Panc1 (cell line): ENCODE measurements at regions not wholly inside any gene's neighbourhood (a gene's known extent, or its start where the extent isn't known, plus 50 kb on each side); places are given as distances from the start of the nearest gene placed in this dataset.

Experiments used
- ATAC-seq: fragments of 200-7000 bp; cut with Tn5 transposase; 2 replicates; pipeline ENCODE4 v1.9.1; 2020; ENCODE audit warnings: mild to moderate bottlenecking, moderate library complexity
- BruUV-seq: library from RNA; stranded (reverse); fragments of 400-500 nt; replicated peaks from 2 replicates; lab custom pipeline; 2021; lab: Mats Ljungman, UMichigan
- CTCF ChIA-PET: fragments of 300-600 bp; sonication (Branson Sonifier 250); formaldehyde crosslinking; loops from one replicate; lab custom pipeline; 2022; ENCODE audit warnings: antibody characterized with exemption; lab: Charles Lee
- POLR2A ChIA-PET: fragments of 300-600 bp; sonication (Branson Sonifier 250); formaldehyde crosslinking; loops from one replicate; lab custom pipeline; 2022; ENCODE audit warnings: antibody characterized with exemption; lab: Charles Lee
- DNase-seq: peaks from one replicate; pipeline ENCODE4 v3.0.0-alpha.2; 2010; ENCODE audit warnings: low read depth, low spot score
- H3K27ac ChIP-seq: 2 replicates; pipeline ENCODE4 v1.5.1; 2011; ENCODE audit warnings: mild to moderate bottlenecking, low read length, inconsistent platforms
- H3K27me3 ChIP-seq: fragments of 200-500 bp; sonication (Bioruptor generic); 2 replicates; pipeline ENCODE4 v1.6.0; 2014; ENCODE audit warnings: low read length, inconsistent platforms; ENCODE audit not compliant: control insufficient read depth, insufficient read depth
- H3K36me3 ChIP-seq: fragments of 200-500 bp; sonication (Bioruptor generic); 2 replicates; pipeline ENCODE4 v1.5.1; 2014; ENCODE audit warnings: inconsistent platforms, mild to moderate bottlenecking, low read length, moderate library complexity; ENCODE audit not compliant: control insufficient read depth, insufficient read depth
- H3K4me1 ChIP-seq: 2 replicates; pipeline ENCODE4 v1.5.1; 2011; ENCODE audit warnings: inconsistent platforms, mild to moderate bottlenecking, low read length, moderate library complexity; ENCODE audit not compliant: control insufficient read depth, insufficient read depth
- H3K4me3 ChIP-seq, 2 experiments: 2 replicates each; pipeline ENCODE4 v1.5.1; 2011 to 2012; ENCODE audit warnings: low read depth in 2 of 2, low read length in 2 of 2, mild to moderate bottlenecking in 2 of 2, inconsistent platforms in 1 of 2, moderate library complexity in 1 of 2
- H3K9me3 ChIP-seq: fragments of 200-500 bp; sonication (Bioruptor generic); 2 replicates; pipeline ENCODE4 v1.5.1; 2014; ENCODE audit warnings: low read depth, mild to moderate bottlenecking, inconsistent platforms, low read length, moderate library complexity; ENCODE audit not compliant: control insufficient read depth, insufficient read depth
- POLR2AphosphoS5 ChIP-seq: IDR thresholded peaks from 2 replicates; pipeline ENCODE4 v1.6.1; 2012; ENCODE audit warnings: mild to moderate bottlenecking, low read depth, low read length, moderate library complexity
- SIN3A ChIP-seq: IDR thresholded peaks from 2 replicates; pipeline ENCODE4 v1.6.1; 2012; ENCODE audit warnings: low read depth, mild to moderate bottlenecking, low read length, moderate library complexity, borderline replicate concordance; ENCODE audit not compliant: insufficient read depth
- TCF7L2 ChIP-seq: IDR thresholded peaks from 2 replicates; pipeline ENCODE4 v1.6.1; 2011; ENCODE audit warnings: mild to moderate bottlenecking, low read depth, low read length, inconsistent platforms
- in situ Hi-C: cut with HindIII; loops from 2 replicates; pipeline ENCODE4 v1.10.0; 2016; ENCODE audit warnings: low sequenced_read_pairs, low pct_unique_long_range_greater_than_20kb
- intact Hi-C: fragments of 100-400 bp; cut with micrococcal nuclease; formaldehyde crosslinking; loops from one replicate; pipeline ENCODE4 v1.10.0; 2022; ENCODE audit not compliant: unreplicated experiment
- TF ChIP-seq, protein P1 (sequence below), 2 experiments: IDR thresholded peaks; 2 replicates each; pipeline ENCODE4 v1.6.1; 2011 to 2012; ENCODE audit warnings: low read depth in 2 of 2, control low read depth in 1 of 2, low read length in 1 of 2, mild to moderate bottlenecking in 1 of 2, moderate library complexity in 1 of 2; ENCODE audit not compliant: insufficient read depth in 1 of 2
- TF ChIP-seq, protein P2 (sequence below): fragments of 450-650 bp; IDR thresholded peaks from 2 replicates; pipeline ENCODE4 v1.5.1; 2017; ENCODE audit warnings: mild to moderate bottlenecking

DNA sequence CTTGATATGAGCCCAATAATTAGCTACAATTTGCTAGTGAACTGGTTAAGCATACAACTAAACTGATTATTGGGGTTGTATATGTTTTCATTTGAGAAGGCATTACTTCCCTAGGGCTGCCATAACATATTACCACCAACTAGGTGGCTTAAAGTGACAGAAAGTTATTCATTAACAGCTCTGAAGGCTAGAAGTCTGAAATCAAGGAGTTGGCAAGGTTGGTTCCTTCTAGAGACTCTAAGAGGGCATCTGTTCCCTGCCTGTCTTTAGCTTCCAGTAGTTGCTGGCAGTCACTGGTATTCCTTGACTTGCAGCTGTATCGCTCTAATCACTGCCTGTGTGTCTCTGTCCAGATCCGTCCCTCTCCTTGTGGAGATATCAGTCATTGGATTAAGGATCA is 86.3 kb downstream of the LHX9 start:
- H3K27me3 ChIP-seq: 0 out of 2 replicates have a peak, but pooled peaks cover 2% of the 10 kb centered on the region
- DNase-seq (no peak), ATAC-seq (no peak)
- ChIA-PET POLR2A (no interaction called here), CTCF (no interaction called here)
- no peaks in the 10 kb centered on the region for H3K9me3 ChIP-seq
- intact Hi-C loops: no loop called here
- no peak overlapping the region for H3K27ac ChIP-seq
- no peaks in the 10 kb centered on the region; the same call in 1 of the 2 replicates for H3K36me3 ChIP-seq
- in situ Hi-C loops: no loop called here
- no peak for TF ChIP-seq TCF7L2
- TF ChIP-seq, protein P1, sequence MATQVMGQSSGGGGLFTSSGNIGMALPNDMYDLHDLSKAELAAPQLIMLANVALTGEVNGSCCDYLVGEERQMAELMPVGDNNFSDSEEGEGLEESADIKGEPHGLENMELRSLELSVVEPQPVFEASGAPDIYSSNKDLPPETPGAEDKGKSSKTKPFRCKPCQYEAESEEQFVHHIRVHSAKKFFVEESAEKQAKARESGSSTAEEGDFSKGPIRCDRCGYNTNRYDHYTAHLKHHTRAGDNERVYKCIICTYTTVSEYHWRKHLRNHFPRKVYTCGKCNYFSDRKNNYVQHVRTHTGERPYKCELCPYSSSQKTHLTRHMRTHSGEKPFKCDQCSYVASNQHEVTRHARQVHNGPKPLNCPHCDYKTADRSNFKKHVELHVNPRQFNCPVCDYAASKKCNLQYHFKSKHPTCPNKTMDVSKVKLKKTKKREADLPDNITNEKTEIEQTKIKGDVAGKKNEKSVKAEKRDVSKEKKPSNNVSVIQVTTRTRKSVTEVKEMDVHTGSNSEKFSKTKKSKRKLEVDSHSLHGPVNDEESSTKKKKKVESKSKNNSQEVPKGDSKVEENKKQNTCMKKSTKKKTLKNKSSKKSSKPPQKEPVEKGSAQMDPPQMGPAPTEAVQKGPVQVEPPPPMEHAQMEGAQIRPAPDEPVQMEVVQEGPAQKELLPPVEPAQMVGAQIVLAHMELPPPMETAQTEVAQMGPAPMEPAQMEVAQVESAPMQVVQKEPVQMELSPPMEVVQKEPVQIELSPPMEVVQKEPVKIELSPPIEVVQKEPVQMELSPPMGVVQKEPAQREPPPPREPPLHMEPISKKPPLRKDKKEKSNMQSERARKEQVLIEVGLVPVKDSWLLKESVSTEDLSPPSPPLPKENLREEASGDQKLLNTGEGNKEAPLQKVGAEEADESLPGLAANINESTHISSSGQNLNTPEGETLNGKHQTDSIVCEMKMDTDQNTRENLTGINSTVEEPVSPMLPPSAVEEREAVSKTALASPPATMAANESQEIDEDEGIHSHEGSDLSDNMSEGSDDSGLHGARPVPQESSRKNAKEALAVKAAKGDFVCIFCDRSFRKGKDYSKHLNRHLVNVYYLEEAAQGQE (IDR thresholded peaks at IDR 0.05; ENCODE audit: insufficient read depth in 1 of 2, low read depth in 2 of 2, low read length in 1 of 2): no peak
- no peak for TF ChIP-seq POLR2AphosphoS5
- no peak for TF ChIP-seq SIN3A
- TF ChIP-seq, protein P2, sequence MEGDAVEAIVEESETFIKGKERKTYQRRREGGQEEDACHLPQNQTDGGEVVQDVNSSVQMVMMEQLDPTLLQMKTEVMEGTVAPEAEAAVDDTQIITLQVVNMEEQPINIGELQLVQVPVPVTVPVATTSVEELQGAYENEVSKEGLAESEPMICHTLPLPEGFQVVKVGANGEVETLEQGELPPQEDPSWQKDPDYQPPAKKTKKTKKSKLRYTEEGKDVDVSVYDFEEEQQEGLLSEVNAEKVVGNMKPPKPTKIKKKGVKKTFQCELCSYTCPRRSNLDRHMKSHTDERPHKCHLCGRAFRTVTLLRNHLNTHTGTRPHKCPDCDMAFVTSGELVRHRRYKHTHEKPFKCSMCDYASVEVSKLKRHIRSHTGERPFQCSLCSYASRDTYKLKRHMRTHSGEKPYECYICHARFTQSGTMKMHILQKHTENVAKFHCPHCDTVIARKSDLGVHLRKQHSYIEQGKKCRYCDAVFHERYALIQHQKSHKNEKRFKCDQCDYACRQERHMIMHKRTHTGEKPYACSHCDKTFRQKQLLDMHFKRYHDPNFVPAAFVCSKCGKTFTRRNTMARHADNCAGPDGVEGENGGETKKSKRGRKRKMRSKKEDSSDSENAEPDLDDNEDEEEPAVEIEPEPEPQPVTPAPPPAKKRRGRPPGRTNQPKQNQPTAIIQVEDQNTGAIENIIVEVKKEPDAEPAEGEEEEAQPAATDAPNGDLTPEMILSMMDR: no peak
- H3K4me1 ChIP-seq: no peaks in the 10 kb centered on the region
- no peak overlapping the region for H3K4me3 ChIP-seq
- no TSS peak for BruUV-seq

DNA sequence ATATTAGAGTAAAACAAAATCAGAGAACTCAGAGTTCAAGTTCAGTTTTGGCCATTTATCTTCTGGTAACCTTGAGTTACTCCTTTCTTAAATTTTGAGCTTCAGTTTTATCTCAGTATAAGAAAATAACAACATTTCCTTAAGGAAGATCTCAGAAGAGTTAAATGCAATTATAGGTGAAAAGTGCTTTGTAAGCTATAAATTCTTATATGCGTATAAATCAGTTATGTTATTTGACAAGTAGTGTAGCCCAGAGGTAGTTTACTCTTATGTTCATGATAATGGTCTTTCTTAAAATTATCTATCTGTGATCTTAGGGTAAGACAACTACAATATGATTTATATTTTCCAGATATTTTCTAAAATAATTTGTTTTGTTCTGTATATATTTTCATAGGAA is 89.8 kb downstream of the LHX9 start:
- ATAC-seq: no peak
- in situ Hi-C loops: no loop called here
- ChIA-PET POLR2A (no interaction called here), CTCF (no interaction called here)
- Histone ChIP-seq H3K9me3 (no peaks in the 10 kb centered on the region), H3K36me3 (no peaks in the 10 kb centered on the region; the same call in 1 of the 2 replicates), H3K27ac (no peak overlapping the region), H3K27me3 (0 out of 2 replicates have a peak, but pooled peaks cover 2% of the 10 kb centered on the region), H3K4me3 (no peak overlapping the region), H3K4me1 (no peaks in the 10 kb centered on the region)
- intact Hi-C loops: no loop called here
- no peak for DNase-seq
- TF ChIP-seq TCF7L2: no peak
- no peak for TF ChIP-seq POLR2AphosphoS5
- TF ChIP-seq, protein P2: no peak
- TF ChIP-seq SIN3A: no peak
- TF ChIP-seq, protein P1 (IDR thresholded peaks at IDR 0.05; ENCODE audit: insufficient read depth in 1 of 2, low read depth in 2 of 2, low read length in 1 of 2): no peak
- BruUV-seq: no TSS peak
